Sigmoid colon (tissue), 4 donors: ENCODE measurements at regions not wholly inside any gene's neighbourhood (a gene's known extent, or its start where the extent isn't known, plus 50 kb on each side); places are given as distances from the start of the nearest gene placed in this dataset.

Experiments used
- CTCF ChIP-seq, 4 experiments: fragments of 450-650 bp in 3 of 4; fragments of 200-600 bp in 1 of 4; IDR thresholded peaks; one replicate each; pipeline ENCODE4 v1.5.1; 2016 to 2019; ENCODE audit warnings: antibody characterized with exemption in 4 of 4, mild to moderate bottlenecking in 3 of 4, moderate library complexity in 2 of 4
- EP300 ChIP-seq, 4 donors: sonication (generic); formaldehyde crosslinking; IDR thresholded peaks; one replicate each; pipeline ENCODE4 v1.6.1; 2017; ENCODE audit warnings: antibody characterized with exemption in 4 of 4
- POLR2A ChIP-seq, 2 donors: fragments of 450-650 bp; IDR thresholded peaks; one replicate each; pipeline ENCODE4 v1.6.1; 2016; ENCODE audit warnings: antibody characterized with exemption in 2 of 2, mild to moderate bottlenecking in 2 of 2, moderate library complexity in 2 of 2

- no peak for TF ChIP-seq EP300 (IDR thresholded peaks at IDR 0.05)
- TF ChIP-seq CTCF (IDR thresholded peaks at IDR 0.05) = no peak
- TF ChIP-seq POLR2A (IDR thresholded peaks at IDR 0.05) = no peak
Measured at GRCh38 chr14:98694541-98694940, 577.5 kb downstream of the BCL11B start.
